Neural cell (in vitro differentiated cells): ENCODE measurements at regions not wholly inside any gene's neighbourhood (a gene's known extent, or its start where the extent isn't known, plus 50 kb on each side); places are given as distances from the start of the nearest gene placed in this dataset.

Source experiments
- CTCF ChIP-seq: fragments of 450-650 bp; IDR thresholded peaks from 2 replicates; pipeline ENCODE4 v1.5.1; 2014; ENCODE audit warnings: antibody characterized with exemption, mild to moderate bottlenecking, moderate library complexity; ENCODE audit not compliant: poor library complexity, severe bottlenecking
- EZH2 ChIP-seq: fragments of 200-600, 300-800 bp; shearing (Covaris generic), sonication (generic); IDR thresholded peaks from 2 replicates; pipeline ENCODE4 v1.6.1; 2014; ENCODE audit warnings: antibody characterized with exemption, low read length, borderline replicate concordance, mild to moderate bottlenecking; ENCODE audit not compliant: insufficient read depth, poor library complexity, severe bottlenecking
- RAD21 ChIP-seq: fragments of 450-650 bp; conservative IDR thresholded peaks from 2 replicates; pipeline ENCODE4 v1.6.1; 2014; ENCODE audit warnings: antibody characterized with exemption, mild to moderate bottlenecking, moderate library complexity
- TAF1 ChIP-seq: IDR thresholded peaks from 2 replicates; pipeline ENCODE4 v1.6.1; 2012; ENCODE audit warnings: low read depth

GRCh38 chr2:83826577-83826976 lies 632.5 kb downstream of the SUCLG1 start:
- no peak for TF ChIP-seq CTCF
- no peak for TF ChIP-seq TAF1
- TF ChIP-seq RAD21: no peak
- TF ChIP-seq EZH2: no peak
